LNCAP (cell line): ENCODE measurements at regions not wholly inside any gene's neighbourhood (a gene's known extent, or its start where the extent isn't known, plus 50 kb on each side); places are given as distances from the start of the nearest gene placed in this dataset.

Experiments used
- CTCF ChIP-seq: fragments of 450-650 bp; IDR thresholded peaks from 2 replicates; pipeline ENCODE4 v1.5.1; 2017; ENCODE audit warnings: mild to moderate bottlenecking

GRCh38 chr1:105399716-105400115 is 1650.0 kb downstream of the AMY1C start:
- no peak for TF ChIP-seq CTCF

- TF ChIP-seq CTCF, result no peak
Measured at GRCh38 chr1:105416261-105416660, 1640.2 kb upstream of the PRMT6 start.

GRCh38 chr1:105419030-105419429 is 1637.4 kb upstream of the PRMT6 start:
- no peak for TF ChIP-seq CTCF

- TF ChIP-seq CTCF, result no peak
Measured at GRCh38 chr1:105427543-105427942, 1628.9 kb upstream of the PRMT6 start.

GRCh38 chr1:105436589-105437259 is 1619.8 kb upstream of the PRMT6 start:
- no peak for TF ChIP-seq CTCF

GRCh38 chr1:105437847-105438246 is 1618.6 kb upstream of the PRMT6 start:
- no peak for TF ChIP-seq CTCF

GRCh38 chr1:105442901-105443300 is 1613.6 kb upstream of the PRMT6 start:
- no peak for TF ChIP-seq CTCF

GRCh38 chr1:105459759-105460158 is 1596.7 kb upstream of the PRMT6 start:
- no peak for TF ChIP-seq CTCF
